Adrenal gland (tissue), 9 donors: ENCODE measurements at regions not wholly inside any gene's neighbourhood (a gene's known extent, or its start where the extent isn't known, plus 50 kb on each side); places are given as distances from the start of the nearest gene placed in this dataset.

Source experiments
- DNase-seq, 7 donors: peaks; one replicate each; pipeline ENCODE4 v3.0.0-alpha.2; 2019 to 2020
- H3K27ac ChIP-seq, 5 donors: fragments of 200-600 bp; sonication (generic) in 4 of 5; 1 replicate in 3 of 5; 2 replicates in 2 of 5; pipeline versions ENCODE4 v1.5.1 to v1.8.0; 2016 to 2020; ENCODE audit warnings: mild to moderate bottlenecking in 1 of 5
- H3K27me3 ChIP-seq: fragments of 200-600 bp; 2 replicates; pipeline ENCODE4 v1.8.0; 2021
- H3K36me3 ChIP-seq, 2 donors: fragments of 200-600 bp; replicated peaks in 1 of 2; 1 replicate in 1 of 2; 2 replicates in 1 of 2; pipeline versions ENCODE4 v1.5.1 to v1.8.0; 2018 to 2022
- H3K4me1 ChIP-seq, 2 donors: fragments of 200-600 bp; replicated peaks in 1 of 2; 1 replicate in 1 of 2; 2 replicates in 1 of 2; pipeline versions ENCODE4 v1.5.1 to v1.8.0; 2018 to 2021
- H3K4me3 ChIP-seq, 4 donors: fragments of 200-600 bp; sonication (generic) in 3 of 4; one replicate each; pipeline ENCODE4 v1.5.1; 2016 to 2018
- H3K9me3 ChIP-seq, 3 donors: fragments of 200-600 bp; sonication (generic) in 1 of 3; replicated peaks in 1 of 3; 1 replicate in 2 of 3; 2 replicates in 1 of 3; pipeline versions ENCODE4 v1.5.1 to v1.8.0; 2016 to 2021
- POLR2A ChIP-seq, 2 donors: fragments of 450-650 bp; IDR thresholded peaks; one replicate each; pipeline ENCODE4 v1.6.1; 2017; ENCODE audit warnings: antibody characterized with exemption in 2 of 2, mild to moderate bottlenecking in 2 of 2, moderate library complexity in 1 of 2
- WGBS, 4 donors: extraction: QIAGEN DNeasy Blood & Tissue Kit in 2 of 4; methylation state at CpG; one replicate each; pipeline versions ENCODE4 v1.1.5 to v1.1.7; 2013 to 2017; 5-methylcytosine and 5-hydroxymethylcytosine counted together
- intact Hi-C, 2 donors: fragments of 100-400 bp; cut with DNase I; formaldehyde crosslinking; loops; one replicate each; pipeline versions ENCODE4 v1.14.1 to v1.15.0; 2022 to 2023
- TF ChIP-seq, protein P1 (sequence below), 6 experiments: fragments of 450-650 bp in 4 of 6; fragments of 200-600 bp in 2 of 6; sonication (generic) in 1 of 6; IDR thresholded peaks; 1 replicate in 5 of 6; 2 replicates in 1 of 6; pipeline versions ENCODE4 v1.5.1 to v1.8.0; 2016 to 2021; ENCODE audit warnings: antibody characterized with exemption in 6 of 6, mild to moderate bottlenecking in 2 of 6, moderate library complexity in 1 of 6
- donor health status: healthy with polysubstance abuse.
- donor health status: Bipolar disorder and iron deficiency.
- donor health status: DM: yes; HTN: yes; CAD: no.
- donor health status: DM: no; HTN: no; CAD: no.
- donor health status: DM: no; HTN: no; CAD: no.

DNA sequence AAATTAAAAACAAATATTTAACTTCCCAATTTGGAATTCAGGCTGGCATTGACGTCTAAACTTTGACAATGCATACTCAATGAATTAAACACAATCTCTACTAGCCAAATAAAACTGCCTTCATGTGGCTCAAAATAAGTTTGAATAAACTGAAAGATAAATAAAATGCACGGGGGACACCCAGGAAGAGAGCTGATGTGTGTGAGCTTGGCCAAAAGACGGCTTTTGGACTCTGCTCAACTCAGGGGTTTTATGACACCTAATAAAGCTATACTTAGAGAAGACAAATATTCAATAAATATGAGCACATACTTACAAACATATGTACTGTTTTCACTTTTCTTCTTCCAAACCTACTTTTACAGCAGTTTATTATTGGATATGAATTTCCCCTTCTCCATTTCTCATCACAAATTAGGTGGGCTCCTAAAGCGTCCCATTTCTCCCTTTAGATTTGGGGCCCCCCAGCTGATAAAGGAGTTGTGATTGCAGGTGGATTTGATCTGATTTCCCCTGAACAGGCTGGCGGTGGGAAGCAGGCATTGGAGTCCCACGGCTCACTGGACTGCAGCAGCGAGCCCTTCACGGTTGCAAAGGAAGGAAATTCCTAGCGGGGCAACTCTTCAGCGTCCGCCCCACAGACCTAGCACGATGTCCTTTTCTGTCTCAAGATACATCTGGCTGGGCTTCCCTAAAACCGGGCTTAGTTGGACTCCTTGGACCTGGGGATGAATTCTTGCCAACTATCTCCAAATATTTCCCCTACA lies 79.6 kb downstream of the INSIG1 start:
- no peak for DNase-seq
- intact Hi-C loops, result no loop called here
- TF ChIP-seq, protein P1, sequence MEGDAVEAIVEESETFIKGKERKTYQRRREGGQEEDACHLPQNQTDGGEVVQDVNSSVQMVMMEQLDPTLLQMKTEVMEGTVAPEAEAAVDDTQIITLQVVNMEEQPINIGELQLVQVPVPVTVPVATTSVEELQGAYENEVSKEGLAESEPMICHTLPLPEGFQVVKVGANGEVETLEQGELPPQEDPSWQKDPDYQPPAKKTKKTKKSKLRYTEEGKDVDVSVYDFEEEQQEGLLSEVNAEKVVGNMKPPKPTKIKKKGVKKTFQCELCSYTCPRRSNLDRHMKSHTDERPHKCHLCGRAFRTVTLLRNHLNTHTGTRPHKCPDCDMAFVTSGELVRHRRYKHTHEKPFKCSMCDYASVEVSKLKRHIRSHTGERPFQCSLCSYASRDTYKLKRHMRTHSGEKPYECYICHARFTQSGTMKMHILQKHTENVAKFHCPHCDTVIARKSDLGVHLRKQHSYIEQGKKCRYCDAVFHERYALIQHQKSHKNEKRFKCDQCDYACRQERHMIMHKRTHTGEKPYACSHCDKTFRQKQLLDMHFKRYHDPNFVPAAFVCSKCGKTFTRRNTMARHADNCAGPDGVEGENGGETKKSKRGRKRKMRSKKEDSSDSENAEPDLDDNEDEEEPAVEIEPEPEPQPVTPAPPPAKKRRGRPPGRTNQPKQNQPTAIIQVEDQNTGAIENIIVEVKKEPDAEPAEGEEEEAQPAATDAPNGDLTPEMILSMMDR (IDR thresholded peaks at IDR 0.05), result no peak
- no peak for TF ChIP-seq POLR2A (IDR thresholded peaks at IDR 0.05)
- no peak overlapping the region for H3K27ac ChIP-seq
- peak overlapping the region in 1 of 4 donors; percentile 5 for H3K4me3 ChIP-seq
- peaks cover 14 to 55% of the 10 kb centered on the region in 2 donors for H3K4me1 ChIP-seq
- H3K36me3 ChIP-seq, result no peaks in the 10 kb centered on the region
- peaks cover 100% of the 10 kb centered on the region for H3K27me3 ChIP-seq
- WGBS, 4 donors, result 9 to 10% (median 9%) methylated on average over 13 of the region's 13 CpGs
- H3K9me3 ChIP-seq, result no peaks in the 10 kb centered on the region

DNA sequence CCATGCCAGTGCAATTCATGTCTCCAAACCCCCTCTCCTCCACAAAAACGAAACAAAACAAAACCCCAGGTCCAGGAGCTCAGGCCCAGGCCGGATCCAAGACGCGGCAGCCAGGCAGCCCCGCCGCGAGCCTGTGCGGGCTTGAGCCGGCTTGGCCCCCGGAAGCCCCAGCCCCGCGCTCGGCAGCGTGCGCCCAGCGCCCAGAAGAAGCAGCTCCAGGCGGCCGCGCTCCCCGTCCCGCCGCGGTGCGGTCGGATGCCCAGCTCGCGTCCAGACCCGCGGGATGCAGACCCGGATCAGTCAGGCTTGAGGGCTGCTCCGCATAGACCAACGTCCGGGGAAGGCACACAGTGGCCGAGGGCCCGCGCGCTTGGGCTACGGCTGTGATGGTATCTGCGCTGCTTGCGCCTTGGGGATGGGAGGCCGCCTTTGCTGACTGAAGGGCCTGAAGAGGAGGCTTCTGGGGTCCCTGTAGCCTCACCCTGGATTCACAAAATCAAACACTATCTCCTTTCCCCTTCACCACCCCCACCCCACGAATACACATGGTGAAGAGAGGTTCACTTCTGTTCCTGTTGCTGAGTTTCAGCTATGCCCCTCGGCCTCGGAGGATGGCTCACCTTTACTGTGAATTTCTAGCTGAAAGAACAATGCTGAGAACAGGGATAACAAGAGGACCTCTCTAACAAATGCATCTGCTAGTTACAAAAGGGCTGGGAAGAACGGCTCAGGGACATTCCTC lies 79.9 kb upstream of the EN2 start:
- Histone ChIP-seq H3K9me3 (no peaks in the 10 kb centered on the region), H3K4me3 (peak overlapping the region in 1 of 4 donors; percentile 5), H3K27me3 (peaks cover 100% of the 10 kb centered on the region), H3K27ac (no peak overlapping the region), H3K36me3 (no peaks in the 10 kb centered on the region), H3K4me1 (peaks cover 14 to 51% of the 10 kb centered on the region in 2 donors)
- intact Hi-C loops, result no loop called here
- 2 to 7% (median 5%) methylated on average over 5 to 45 of the region's 45 CpGs for WGBS, 4 donors
- no peak for TF ChIP-seq POLR2A (IDR thresholded peaks at IDR 0.05)
- TF ChIP-seq, protein P1 (IDR thresholded peaks at IDR 0.05), result no peak
- DNase-seq, result peak in 1 of 7 donors; percentile 17

DNA sequence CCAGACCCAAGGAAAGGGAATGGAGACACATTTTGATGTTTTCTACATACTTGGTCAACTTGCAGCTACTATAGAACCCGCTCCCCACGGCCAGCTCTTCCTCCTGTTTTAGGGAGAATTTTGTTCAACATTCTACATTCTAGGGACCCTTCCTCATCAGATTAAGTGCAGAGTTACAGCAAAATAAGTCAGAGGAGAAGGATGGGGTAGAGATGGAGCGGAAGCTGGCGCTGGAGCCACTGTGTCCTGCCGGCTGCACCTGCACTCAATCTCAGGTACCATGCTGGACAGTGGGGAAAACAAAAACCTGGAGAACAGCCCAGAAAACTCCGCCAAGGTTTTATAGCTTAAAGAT lies 79.4 kb upstream of the EN2 start:
- Histone ChIP-seq H3K36me3 (no peaks in the 10 kb centered on the region), H3K4me3 (no peak overlapping the region), H3K9me3 (no peaks in the 10 kb centered on the region), H3K27ac (no peak overlapping the region), H3K27me3 (peaks cover 100% of the 10 kb centered on the region), H3K4me1 (peaks cover 14 to 45% of the 10 kb centered on the region in 2 donors)
- no peak for TF ChIP-seq POLR2A (IDR thresholded peaks at IDR 0.05)
- TF ChIP-seq, protein P1 (IDR thresholded peaks at IDR 0.05), result no peak
- 7 to 23% (median 17%) methylated on average over 6 of the region's 6 CpGs for WGBS, 4 donors
- no peak for DNase-seq
- intact Hi-C loops, result no loop called here

DNA sequence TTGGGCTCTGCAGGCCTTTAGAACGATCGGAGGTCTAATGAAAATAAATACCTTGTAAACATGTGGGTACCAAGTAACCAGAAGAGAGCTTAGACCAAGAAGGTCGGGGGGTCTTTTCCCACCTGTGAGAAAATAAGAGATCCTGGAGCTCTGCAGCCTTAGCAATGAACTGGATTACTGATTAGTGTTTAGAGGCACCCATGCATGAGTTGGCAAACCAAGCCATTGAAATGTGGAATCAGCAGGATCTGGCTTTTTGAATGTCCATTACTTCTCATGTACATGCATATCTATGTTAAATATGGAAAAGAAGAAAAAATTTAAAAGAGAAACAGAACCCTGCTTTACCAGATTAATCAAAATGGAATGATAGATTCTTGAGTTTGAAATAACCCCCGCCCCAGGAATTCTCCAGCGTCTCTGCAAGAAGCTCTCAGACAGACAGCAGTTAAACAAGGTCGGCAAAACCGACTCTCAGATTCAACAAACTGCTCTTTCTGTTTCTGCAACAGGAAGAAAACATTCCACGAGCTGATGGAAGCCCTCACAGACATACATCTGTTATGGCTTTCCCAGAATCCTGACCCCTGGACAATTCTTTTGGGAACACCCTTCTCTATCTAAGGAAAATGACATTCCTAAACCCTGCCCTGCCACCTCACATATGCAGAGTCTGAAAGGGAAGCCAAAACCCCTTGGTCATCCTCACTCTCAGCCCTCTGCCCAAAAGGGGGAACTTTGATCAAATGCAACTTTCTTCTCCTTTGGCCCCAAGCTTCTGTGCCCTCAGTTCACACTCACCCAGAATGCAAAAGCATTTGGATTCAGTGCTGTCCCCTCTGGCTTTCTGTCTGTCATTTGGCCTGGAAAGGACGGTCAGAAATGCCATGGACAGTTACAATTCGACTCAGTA lies 78.7 kb upstream of the EN2 start:
- peaks cover 11 to 39% of the 10 kb centered on the region in 2 donors for H3K4me1 ChIP-seq
- no peaks in the 10 kb centered on the region for H3K9me3 ChIP-seq
- no peak overlapping the region for H3K4me3 ChIP-seq
- H3K27me3 ChIP-seq, result peaks cover 100% of the 10 kb centered on the region
- no peak for TF ChIP-seq POLR2A (IDR thresholded peaks at IDR 0.05)
- TF ChIP-seq, protein P1 (IDR thresholded peaks at IDR 0.05), result no peak
- intact Hi-C loops, result no loop called here
- no peaks in the 10 kb centered on the region for H3K36me3 ChIP-seq
- no peak for DNase-seq
- no peak overlapping the region for H3K27ac ChIP-seq
- WGBS, 4 donors, result 5 to 9% (median 7%) methylated on average over 10 of the region's 10 CpGs
